ENCODE measurements at regions not wholly inside any gene's neighbourhood (a gene's known extent, or its start where the extent isn't known, plus 50 kb on each side); places are given as distances from the start of the nearest gene placed in this dataset.

DNA sequence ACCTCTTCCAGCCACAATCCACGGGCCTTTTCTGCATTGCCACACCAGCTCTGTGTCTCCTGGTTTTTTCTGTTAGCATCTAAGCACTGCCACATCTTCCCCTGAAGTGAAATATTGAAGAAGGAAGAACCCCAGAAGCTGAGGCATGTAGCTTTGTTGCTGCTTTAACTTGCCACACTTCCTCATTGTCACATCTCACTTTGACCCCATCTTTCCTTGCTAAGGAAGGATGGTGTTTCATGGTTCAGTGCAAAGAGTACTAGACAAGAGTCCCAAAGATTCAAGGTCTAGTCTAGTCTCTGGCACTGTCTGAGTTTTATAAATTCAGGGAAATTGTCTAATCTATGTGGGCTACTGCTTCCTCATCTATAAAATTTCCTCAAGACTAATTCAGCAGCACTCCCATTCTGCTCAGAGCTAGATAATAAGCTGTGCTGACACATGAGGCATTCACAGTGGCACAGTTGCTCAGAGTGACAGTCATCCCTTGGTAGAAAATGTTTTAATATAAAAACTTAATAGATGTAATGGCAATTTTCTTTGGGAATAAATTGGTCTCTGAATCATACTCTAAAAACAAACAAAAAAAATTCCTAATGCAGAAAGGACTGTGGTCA lies 483.0 kb upstream of the ID2 start:
- TF ChIP-seq, protein P1, sequence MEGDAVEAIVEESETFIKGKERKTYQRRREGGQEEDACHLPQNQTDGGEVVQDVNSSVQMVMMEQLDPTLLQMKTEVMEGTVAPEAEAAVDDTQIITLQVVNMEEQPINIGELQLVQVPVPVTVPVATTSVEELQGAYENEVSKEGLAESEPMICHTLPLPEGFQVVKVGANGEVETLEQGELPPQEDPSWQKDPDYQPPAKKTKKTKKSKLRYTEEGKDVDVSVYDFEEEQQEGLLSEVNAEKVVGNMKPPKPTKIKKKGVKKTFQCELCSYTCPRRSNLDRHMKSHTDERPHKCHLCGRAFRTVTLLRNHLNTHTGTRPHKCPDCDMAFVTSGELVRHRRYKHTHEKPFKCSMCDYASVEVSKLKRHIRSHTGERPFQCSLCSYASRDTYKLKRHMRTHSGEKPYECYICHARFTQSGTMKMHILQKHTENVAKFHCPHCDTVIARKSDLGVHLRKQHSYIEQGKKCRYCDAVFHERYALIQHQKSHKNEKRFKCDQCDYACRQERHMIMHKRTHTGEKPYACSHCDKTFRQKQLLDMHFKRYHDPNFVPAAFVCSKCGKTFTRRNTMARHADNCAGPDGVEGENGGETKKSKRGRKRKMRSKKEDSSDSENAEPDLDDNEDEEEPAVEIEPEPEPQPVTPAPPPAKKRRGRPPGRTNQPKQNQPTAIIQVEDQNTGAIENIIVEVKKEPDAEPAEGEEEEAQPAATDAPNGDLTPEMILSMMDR (conservative IDR thresholded peaks at IDR 0.05) = no peak
- H4K20me1 ChIP-seq (ENCODE audit: control insufficient read depth, insufficient read depth, insufficient read length) = no peaks in the 10 kb centered on the region
- DNase-seq = no peak
- H3K4me1 ChIP-seq (ENCODE audit: insufficient read depth, low read length) = no peaks in the 10 kb centered on the region; the same call in 1 of the 2 replicates
- no peak overlapping the region for H2BK12ac ChIP-seq (ENCODE audit: insufficient read length, low read depth, low read length)
- H4K91ac ChIP-seq (ENCODE audit: insufficient read length, low read depth, low read length) = no peak overlapping the region
- no peak overlapping the region for H2AFZ ChIP-seq (ENCODE audit: low read length)
- H3K4me3 Mint-ChIP-seq = no peak overlapping the region
- H3T11ph ChIP-seq (ENCODE audit: low read length) = no peak overlapping the region
- H2AK5ac ChIP-seq (ENCODE audit: insufficient read length, low read length) = no peak overlapping the region
- no peak overlapping the region for H3K14ac ChIP-seq (ENCODE audit: insufficient read depth, low read length)
- H3K79me2 ChIP-seq (ENCODE audit: insufficient read depth, low read length) = no peaks in the 10 kb centered on the region
- H2BK5ac ChIP-seq (ENCODE audit: insufficient read length, low read length) = no peak overlapping the region
- H2BK15ac ChIP-seq (ENCODE audit: low read depth, low read length) = no peak overlapping the region
- no peak overlapping the region for H3K4me2 ChIP-seq (ENCODE audit: insufficient read depth, insufficient read length, low read length)
- H3K27ac Mint-ChIP-seq = 0 out of 7 replicates have a peak overlapping the region, but pooled peaks of 1 of the 3 experiments have one; percentile 6
- H3K4me1 Mint-ChIP-seq = peaks cover 15% of the 10 kb centered on the region in 2 experiments
- H3K27me3 Mint-ChIP-seq (ENCODE audit: low read depth) = peaks cover 3% of the 10 kb centered on the region; the same call in 1 of the 2 replicates
- no peak overlapping the region for H2BK120ac ChIP-seq (ENCODE audit: low read depth, low read length, poor library complexity, severe bottlenecking)
- no peaks in the 10 kb centered on the region for H3K23me2 ChIP-seq (ENCODE audit: insufficient read length, low read depth, low read length, poor library complexity, severe bottlenecking)
- no peak overlapping the region for H4K5ac ChIP-seq (ENCODE audit: insufficient read length, low read depth, low read length)
- no peaks in the 10 kb centered on the region for H3K79me1 ChIP-seq (ENCODE audit: insufficient read depth, low read depth, low read length, poor library complexity, severe bottlenecking)
- H3K36me3 Mint-ChIP-seq (ENCODE audit: insufficient read depth in 1 of 3, low read depth in 3 of 3) = no peaks in the 10 kb centered on the region; a peak in 2 of 7 replicates
- H3K9me3 Mint-ChIP-seq = no peaks in the 10 kb centered on the region; a peak in 2 of 5 replicates
- no peak overlapping the region for H3K23ac ChIP-seq (ENCODE audit: insufficient read length, low read depth, low read length)
- H3K56ac ChIP-seq (ENCODE audit: insufficient read length, low read depth, low read length) = no peak overlapping the region
- no peak overlapping the region for H4K8ac ChIP-seq (replicated peaks; ENCODE audit: insufficient read length, low read depth, low read length)
- WGBS (ENCODE audit: extremely low coverage, insufficient read length, low lambda C conversion rate) = no CpG with 5 or more reads among the region's 1 CpG
- no peak overlapping the region for H3K27ac ChIP-seq (ENCODE audit: insufficient read length, low read depth, low read length)
- H3K9me3 ChIP-seq (ENCODE audit: control insufficient read depth, low read depth, low read length) = no peaks in the 10 kb centered on the region
- no peak overlapping the region for H3K18ac ChIP-seq (ENCODE audit: insufficient read length, low read depth, low read length)
- H2BK20ac ChIP-seq (ENCODE audit: low read depth, low read length, poor library complexity, severe bottlenecking) = no peak overlapping the region
- H3K9ac ChIP-seq (ENCODE audit: extremely low read depth, insufficient read length, low read length) = no peak overlapping the region
- H3K4ac ChIP-seq (ENCODE audit: low read depth, low read length) = no peak overlapping the region
- H3K27me3 ChIP-seq (ENCODE audit: insufficient read depth, low read length) = no peaks in the 10 kb centered on the region

Data from H9 (cell line).